ENCODE measurements at regions not wholly inside any gene's neighbourhood (a gene's known extent, or its start where the extent isn't known, plus 50 kb on each side); places are given as distances from the start of the nearest gene placed in this dataset.
A peak's percentile ranks its signal among the peaks of the same experiment; 100 is the strongest.

DNA sequence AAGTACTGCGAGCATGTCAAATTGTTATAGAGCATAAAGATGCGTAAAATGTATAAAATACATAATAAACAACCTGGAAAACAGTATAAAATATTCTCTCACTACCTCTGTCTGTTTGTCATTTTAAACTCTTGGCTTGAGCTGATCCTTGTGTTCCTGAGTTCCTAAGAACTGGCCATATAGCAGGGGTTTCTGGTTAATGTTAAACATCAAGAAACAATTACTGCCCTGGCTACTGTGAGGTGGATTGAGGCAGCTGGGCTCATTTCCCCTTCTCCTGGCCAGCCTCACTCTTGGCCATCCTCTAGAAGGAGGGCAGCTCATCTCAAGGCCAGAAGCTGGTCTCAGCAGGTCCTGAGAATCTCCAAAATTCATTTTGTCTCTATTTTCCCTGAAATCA is 297.3 kb upstream of the USP24 start:
- DNase-seq (ENCODE audit: low spot score) = no peak

DNA sequence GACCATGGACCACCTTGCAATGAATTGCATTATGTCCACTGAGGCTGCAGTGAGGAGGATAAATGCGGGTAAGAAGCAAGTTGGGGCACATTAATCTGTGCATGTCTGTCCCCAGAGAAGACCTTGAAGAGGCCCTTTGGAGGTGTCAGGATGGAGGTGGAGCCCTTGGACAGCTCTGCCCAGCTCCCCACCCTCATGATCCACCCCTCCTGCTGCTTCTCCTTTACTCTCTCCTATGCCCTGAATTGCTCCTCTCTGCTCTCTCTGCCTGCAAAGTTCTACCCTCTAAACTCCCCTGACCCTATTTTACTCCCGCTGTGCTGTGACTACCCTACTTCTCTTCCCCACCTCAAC is 292.4 kb upstream of the USP24 start:
- DNase-seq (ENCODE audit: low spot score) = no peak

DNA sequence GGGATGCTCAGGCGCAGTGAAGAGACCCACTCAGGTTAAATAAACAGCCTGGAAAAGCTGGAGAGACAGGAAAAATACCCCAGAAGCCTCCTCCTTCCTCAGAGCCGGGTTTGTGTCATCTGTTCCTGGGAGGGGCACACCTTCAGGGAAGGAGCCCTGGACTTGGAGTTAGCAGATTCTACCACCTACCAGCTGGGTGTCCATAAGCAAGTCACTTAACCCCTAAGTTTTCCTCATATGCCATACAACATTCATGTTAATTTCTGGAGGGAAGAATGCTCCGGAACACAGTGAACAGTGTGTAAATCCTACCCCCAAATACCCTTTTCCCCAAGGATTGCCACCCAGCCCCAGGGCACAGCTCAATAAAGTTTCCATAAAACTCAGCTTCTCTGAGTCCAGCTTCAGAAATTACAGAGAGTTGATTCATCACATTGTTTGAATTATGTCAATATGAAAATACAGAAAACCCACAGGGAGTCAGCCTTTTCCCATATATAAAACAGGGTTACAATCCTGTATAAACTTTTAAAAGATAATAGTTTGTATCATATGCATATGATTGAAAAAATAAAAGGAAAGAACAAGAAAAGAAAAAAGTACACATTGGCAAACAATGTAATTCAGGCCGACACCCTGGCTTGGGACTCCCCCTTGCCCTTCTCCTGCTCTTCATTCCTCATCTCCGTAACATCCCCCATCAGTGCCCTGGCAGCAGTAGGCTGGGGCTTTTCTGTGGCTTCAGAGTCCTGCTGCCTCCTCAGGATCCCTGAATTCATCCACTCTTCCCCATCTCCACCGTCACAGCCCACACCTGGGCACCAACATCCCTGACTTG is 291.8 kb upstream of the USP24 start:
- DNase-seq (ENCODE audit: low spot score) = no peak

DNA sequence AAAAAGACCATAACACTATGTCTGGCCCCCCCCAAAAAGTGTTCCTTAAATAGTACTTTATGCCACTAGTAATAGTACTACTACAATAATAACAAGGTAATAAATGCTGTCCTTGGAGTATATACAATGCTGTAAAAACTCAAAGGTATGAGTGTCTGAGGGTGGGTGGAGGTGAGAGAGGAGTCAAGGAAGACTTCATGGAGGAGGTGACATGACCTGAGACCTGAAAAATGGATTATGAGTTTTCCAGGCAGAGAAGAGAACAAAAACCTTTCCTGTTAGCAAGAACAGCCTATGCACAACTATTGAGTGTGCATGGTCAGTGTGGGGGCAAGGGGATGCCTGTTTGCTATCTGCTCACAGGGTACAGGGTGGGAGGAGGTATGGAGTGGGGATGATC is 290.2 kb upstream of the USP24 start:
- DNase-seq (ENCODE audit: low spot score) = no peak

DNA sequence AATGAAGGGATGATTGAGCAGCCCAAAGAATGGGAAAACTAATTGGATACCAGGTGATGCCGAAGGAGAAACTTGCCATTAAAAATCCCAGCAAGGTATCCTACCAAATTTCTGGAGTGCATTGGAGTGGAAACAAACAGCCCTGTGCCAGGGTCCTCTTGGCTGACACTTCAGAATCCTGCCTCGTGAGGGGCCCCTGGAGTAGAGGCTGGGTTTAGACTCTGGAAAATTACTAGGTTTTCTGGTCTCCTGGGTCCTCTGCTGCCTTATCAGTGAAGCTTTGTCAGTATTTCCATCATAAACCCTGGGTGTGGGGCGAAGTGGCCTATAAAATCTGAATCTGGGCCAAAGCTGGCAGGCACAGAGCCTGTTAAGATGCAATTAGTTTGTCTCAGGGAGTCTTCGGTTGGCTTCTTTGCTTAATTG is 289.2 kb upstream of the USP24 start:
- no peak for DNase-seq (ENCODE audit: low spot score)

DNA sequence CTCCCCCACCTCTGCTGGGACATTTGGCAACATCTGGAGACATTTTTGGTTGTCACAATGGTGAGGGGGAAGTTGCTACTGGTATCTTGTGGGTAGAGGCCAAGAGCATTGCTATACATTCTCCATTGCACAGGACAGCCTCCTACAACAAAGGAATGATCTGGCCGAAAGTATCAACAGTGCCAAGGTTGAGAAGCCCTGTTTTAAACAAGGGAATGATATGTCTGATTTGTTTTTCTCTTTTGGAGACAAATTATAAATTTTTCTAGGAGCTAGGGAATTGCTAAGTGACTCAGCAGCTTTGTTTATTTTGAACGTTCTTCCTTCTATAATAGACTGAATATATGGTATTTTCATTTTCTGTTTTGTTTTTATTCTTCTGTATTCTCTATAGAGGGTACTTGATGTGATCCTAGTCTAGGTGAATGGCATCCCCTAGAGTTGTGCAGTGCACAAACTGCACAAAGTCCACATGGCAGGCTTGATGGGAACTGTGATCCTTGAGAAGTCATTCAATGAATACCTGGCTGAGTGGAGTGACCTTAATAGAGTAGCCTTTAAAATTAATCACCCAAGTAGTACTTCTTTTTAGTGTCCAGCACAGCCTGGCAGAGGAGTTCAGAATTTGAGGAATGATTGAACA is 288.6 kb upstream of the USP24 start:
- no peak for DNase-seq (ENCODE audit: low spot score)

DNA sequence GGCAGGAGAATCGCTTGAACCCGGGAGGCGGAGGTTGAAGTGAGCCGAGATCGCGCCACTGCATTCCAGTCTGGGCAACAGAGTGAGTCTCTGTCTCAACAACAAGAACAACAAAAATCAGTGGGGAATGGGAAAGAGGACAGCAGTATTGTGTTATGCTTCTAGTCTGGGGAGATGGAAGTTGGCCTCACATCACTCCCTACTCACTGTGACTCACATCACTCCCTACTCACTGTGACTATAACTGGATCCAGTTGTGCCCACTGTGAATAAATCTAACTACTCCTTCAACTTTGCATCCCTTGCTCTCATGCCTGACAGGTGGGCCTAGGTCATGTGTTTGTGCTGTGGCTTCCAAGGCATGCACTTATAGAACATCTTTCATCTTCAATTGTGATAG is 285.4 kb upstream of the USP24 start:
- DNase-seq (ENCODE audit: low spot score) = no peak

DNA sequence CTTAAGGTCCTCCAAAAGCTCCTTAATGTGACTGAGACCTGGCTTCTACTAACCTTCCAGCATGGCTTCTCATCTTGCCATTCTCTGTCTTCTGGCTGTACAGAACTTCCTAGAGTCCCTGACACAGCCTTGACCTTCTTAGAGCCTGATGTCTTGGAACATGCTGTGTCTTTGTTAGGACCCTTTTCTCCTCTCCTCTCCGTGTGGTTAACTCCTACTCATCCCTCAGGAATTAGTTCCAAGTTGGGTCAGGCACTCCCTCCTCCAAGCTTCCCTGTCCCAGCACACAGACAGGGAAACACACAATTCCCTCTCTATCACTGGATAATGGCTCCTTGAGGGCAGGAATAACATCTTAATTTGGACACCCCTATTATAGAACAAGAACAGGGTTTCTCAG is 275.4 kb upstream of the USP24 start:
- no peak for DNase-seq (ENCODE audit: low spot score)

DNA sequence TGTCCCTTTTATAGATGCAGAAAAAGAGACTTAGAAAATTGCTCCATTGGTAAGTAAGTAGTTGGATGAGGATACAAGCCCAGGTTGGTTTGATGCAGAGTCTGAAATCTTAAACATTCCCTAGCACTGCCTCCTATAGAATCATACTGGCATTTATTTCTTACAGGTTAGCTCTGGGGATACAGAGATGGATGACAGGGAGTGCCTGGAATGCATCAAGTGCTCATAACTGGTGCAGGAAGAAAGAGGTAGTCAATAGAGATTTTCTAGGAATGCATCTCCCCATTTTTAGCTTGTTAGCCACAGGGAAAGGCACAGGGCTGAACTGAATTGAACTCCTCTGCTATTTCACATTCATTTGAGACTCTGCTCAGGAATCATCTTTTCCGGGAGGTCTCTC is 269.0 kb upstream of the USP24 start:
- no peak for DNase-seq (ENCODE audit: low spot score)

DNA sequence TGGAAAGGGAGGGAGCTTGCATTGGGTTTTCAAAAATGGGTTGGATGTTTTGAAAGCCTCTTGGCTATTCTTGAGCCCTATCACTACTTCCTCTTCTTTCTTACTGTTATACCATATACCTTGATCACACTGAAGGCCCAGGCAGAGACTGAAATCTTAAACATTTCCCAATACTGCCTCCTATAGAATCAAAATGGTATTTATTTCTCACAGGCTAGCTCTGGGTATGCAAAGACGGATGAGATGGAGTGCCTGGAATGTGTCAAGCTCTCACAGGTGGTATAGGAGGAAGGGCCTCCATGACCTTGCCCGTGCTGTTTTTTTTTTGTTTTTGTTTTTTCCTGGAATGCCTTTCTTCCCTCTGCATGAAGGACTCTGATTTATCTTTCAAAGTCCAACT is 268.4 kb upstream of the USP24 start:
- DNase-seq (ENCODE audit: low spot score) = no peak

DNA sequence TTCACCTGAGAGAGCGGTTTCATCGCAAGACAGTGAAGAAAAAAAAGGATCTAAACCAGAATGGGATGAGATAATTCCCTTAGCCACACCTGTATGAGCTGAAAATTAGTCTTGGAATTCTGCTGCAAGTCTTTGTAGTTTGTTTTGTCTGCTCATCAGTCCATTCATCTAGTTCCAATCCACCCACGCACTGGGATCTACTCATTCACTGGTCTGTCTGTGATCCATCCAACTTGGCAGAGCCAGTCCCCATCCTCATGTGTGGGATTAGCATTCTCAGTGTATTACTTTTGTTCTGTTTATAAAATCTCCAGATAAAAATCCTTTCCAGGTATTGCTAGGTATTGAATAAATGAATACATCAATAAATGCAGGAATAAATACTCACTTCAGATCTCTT is 266.5 kb upstream of the USP24 start:
- DNase-seq (ENCODE audit: low spot score) = no peak

DNA sequence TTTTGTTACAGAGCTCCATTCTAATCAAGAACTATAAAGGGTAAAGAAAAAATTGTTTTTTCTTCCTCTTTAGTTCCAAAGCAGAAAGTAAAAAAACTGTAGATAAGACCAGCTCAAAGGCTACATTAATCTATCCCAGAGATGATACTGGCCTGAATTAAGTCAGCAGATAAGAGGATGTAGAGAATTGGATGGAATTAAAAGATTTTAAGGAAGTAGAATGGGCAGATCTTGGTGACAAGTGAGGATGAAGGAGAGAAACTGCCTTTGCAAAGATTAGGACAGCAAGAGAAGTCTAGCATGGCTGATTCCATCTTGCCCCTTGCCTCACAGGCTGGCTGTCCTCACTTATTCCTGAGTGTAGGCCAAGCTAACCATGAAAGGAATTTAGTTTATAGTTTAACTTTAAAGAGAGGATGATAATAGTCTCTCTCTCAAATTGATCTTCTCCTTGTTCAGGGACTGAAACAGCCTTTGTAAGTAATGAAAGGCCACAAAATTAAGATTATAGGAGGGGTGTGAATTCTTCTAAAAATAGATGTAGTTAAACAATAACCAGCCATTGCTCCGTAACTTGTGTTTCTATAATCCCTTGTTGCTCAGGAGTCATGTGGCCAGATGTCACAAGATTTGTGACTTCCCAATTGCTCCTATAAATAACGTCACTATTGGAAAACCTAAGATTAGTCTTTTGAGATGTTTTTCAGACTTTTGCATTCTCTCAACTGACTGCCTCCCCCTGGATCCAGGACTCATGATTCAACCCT is 265.0 kb upstream of the USP24 start:
- no peak for DNase-seq (ENCODE audit: low spot score)

DNA sequence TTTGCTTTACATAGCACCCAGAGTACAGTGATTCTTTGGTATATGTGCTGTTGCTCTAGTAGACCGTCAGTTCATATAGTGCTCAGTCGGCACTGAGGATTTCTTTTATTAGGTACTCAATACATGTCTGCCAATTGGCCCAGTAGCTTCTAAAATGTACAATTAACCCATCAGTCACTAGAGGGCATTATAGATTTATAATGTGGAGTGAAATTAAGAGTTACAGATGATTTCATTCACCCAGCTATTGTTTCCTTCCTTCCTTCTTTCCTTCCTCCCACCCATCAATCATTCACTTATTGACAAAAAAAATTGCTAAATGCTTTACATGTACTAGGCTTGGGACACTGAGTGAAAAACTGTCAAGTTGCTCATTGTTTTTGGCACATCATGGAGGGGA is 263.6 kb upstream of the USP24 start:
- DNase-seq (ENCODE audit: low spot score) = peak; percentile 13

DNA sequence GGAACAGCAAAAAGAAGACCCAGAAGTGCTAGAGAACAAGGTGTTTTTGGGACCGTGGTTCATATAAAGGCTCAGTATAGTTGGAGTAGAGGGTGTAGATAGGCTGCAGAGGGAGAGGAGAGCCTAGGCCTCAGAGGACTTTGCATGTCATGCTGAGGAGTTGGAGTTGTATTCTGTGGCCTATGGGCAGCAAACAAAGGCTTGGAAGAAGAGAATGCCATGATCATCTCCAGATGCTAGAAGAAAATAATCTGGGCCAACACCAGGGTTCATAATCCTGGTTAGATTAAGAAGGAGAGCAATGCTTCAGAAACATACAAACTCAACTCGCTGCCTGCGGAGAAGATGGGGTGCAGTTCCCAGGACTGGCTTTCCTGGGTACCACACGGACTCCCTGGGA is 262.8 kb upstream of the USP24 start:
- no peak for DNase-seq (ENCODE audit: low spot score)

DNA sequence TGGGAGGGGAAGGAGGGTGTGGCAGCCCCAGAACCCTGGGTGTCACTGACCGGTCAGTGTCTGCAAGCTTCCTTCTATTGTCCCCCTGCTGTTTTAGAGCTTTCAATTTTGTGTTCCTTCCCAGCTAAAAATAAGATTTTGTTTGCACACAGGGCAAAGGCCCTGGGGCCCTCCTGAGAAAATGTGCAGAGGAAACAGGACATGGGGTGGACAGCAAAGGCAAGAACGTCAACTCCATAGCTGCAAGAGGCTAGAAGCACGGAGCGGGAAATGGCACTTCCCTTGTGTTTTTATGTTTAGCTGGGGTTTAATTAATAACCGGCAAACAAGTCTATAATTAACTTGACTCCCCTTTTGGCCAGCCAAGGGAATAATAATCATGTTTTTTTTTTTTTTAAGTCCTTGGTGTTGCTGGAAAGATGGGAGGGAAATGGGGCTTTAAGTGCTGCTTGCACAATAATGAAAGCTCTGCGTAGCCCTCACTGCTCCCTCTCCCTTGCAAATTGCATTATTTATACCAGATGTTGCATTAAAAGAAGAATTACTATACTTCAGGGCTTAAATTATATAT is 261.4 kb upstream of the USP24 start:
- DNase-seq (ENCODE audit: low spot score) = no peak

DNA sequence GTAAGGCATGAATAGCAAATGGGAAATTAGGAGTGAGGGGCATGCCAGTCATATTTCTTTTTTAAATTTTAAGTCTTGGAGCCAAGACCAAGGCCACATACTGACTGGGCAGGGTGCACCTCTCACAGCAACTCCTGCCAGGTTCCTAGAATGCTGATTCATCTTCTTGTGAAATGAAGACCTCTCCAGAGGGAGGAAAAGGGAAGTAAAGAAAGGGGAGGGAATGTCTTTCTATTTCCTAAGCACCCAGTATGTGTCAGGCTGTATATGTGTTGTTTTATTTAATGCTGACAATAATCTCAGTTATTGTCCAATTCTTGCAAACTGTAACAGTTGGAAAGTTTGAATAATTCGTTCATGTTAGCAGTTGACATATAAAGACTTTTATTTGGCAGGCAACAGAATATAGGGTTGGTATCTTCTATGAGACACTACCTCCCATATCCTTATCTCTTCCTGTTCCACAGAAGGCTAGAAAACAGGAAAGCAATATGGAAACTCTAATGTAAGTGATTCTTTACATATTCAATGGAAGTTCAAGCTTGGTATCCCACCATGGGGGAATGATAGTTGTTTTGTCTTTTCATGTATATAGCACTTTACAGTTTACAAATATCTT is 259.1 kb upstream of the USP24 start:
- DNase-seq (ENCODE audit: low spot score) = no peak

DNA sequence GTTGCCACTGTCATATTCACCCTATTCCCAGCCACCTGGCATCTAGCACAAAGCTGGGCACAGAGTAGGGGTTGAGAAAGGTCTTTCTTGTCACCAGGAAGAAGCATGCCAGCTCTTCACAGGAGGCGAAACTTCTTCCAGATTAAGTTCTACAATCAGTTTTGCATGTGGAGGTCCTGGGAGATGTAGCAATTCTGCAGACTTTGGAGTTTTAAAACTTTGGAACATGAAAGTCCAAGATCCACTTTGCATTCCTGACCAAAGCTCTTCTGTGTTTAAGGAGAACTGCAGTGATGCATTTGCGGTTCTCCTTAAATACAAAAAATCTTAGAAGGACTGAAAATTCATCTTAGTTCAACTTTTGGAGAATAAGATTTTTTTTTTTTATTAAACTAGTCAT is 258.5 kb upstream of the USP24 start:
- DNase-seq (ENCODE audit: low spot score) = no peak

DNA sequence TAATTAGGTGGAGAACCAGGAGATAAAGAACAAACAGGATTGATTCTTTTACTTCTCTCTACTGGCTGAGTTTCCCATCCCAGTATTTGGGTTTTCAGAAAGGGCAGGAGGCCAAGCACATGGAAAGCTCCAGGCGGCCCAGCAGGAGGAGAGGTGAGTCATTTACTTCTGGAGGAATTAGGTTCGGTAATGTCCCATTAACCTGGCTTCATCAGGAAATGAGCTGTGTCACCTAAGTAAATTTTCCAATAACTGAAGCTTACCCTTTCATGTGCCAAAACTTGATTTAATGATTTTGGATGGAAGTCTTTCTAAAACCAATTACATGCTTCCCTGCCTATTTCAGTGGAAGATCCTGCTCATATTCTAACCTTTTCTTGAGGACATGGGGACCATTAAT is 257.6 kb upstream of the USP24 start:
- peak; percentile 64 for DNase-seq (ENCODE audit: low spot score)

DNA sequence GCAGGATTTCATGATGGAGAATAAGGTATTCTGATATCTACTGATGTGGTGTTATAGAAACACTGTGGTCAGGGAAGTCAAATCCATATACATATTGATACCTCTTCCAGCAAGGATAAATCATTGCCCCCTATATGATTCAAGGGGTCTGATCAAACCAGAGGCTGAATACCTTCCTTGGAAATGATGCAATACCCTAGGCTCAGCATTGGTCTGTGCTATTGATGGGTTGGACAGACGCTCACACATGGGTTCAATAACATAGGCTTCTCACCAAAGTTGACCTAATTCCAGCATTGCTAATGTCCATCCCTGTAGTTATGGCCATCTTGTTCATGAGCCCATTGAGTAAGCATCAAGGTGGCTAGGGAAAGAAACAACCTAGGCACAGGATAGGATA is 257.0 kb upstream of the USP24 start:
- no peak for DNase-seq (ENCODE audit: low spot score)

DNA sequence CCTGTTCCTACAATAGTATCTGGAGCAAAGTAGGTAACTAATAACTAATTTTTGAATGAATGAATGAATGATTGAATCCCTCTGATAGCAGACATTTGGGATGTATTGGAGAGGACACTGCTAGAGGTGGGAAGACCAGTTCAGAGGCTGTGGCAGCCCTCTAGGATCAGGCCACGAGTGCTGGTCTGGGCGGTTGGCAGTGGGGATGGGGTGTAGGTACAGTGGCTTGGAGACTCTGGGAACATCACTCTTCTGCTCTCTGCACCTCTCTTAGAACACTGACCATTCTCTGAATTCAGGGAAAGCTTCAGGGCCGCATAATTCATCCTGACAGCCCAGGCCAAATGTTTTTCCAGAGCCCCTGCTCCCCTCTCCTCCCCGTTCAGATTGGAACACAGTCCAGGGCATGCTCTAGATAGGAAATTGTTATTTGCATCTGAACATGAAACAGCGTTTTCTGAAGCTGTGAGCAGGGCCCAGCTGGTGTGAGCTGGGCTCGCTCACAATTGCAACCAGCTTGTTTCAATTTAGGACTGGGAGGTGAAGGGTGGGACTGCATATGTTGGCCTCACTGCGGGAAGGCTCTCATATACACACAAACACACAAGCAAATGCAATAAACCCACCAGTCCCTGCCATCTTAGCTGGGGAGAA is 253.1 kb upstream of the USP24 start:
- DNase-seq (ENCODE audit: low spot score) = no peak

DNA sequence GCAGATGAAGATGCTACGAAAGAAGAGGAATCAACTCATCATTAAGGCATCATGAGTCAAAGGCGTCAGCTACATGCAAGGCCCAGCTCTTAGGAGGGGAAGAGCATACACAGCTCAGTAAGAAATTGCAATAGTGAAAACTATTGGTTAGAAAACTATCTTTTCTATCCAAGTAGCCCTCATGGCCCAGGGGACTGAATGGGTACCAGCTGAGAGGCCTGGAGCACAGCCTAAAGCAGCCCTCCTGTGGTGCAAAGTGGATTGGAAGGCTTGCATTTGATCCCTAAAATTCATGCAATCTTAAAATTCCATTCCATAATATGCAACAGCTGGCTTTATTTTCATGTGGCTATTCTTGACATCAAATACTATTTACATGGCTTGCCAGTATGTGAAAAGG is 251.8 kb upstream of the USP24 start:
- DNase-seq (ENCODE audit: low spot score) = no peak

DNA sequence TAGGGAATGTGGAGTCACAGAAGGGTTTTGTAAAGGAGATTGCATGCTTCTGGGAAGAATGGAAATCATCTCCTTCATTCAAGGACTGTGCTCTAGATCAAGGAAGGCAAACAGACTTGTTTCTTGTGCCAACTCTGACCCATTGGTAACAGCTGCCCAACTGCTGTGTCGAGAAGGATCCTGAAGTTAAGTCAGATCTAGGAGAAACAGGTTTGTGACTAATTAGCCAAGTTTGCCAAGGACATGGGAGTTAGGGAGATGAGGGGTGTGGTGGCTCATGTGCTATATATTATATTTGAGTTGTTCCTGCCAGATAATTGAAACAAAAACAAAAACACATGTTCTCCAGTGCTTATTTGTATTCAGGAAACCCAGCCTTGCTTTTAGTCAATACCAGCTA is 251.2 kb upstream of the USP24 start:
- no peak for DNase-seq (ENCODE audit: low spot score)

All from A172 (cell line).